GM20431 (cell line): ENCODE measurements at regions not wholly inside any gene's neighbourhood (a gene's known extent, or its start where the extent isn't known, plus 50 kb on each side); places are given as distances from the start of the nearest gene placed in this dataset.
"Not testable (repeated sequence)": the region's sequence is repeated elsewhere in the genome, so short reads cannot be mapped to it uniquely, and the experiment has no call there.

Experiments used
- in situ Hi-C: fragments of 300-500 bp; cut with MseI, MboI; formaldehyde crosslinking; loops from one replicate; pipeline ENCODE4 v1.15.0; 2020; ENCODE audit warnings: low sequenced_read_pairs; ENCODE audit not compliant: unreplicated experiment

- in situ Hi-C loops = no loop called here
Observed at GRCh38 chr5:63743096-63743798, 219.0 kb downstream of the HTR1A start.

- in situ Hi-C loops = not testable (repeated sequence)
Observed at GRCh38 chr5:63732880-63733279, 229.4 kb downstream of the HTR1A start.

- in situ Hi-C loops = no loop called here
Observed at GRCh38 chr5:63727583-63727982, 234.7 kb downstream of the HTR1A start.

- in situ Hi-C loops = no loop called here
Observed at GRCh38 chr5:63726496-63726895, 235.7 kb downstream of the HTR1A start.

- in situ Hi-C loops = no loop called here
Observed at GRCh38 chr5:63719147-63719546, 243.1 kb downstream of the HTR1A start.

GRCh38 chr5:63700241-63700640 lies 262.0 kb downstream of the HTR1A start:
- in situ Hi-C loops = no loop called here

- in situ Hi-C loops = no loop called here
Observed at GRCh38 chr5:63697811-63698210, 264.4 kb downstream of the HTR1A start.

- in situ Hi-C loops = no loop called here
Observed at GRCh38 chr5:63690546-63690945, 271.7 kb downstream of the HTR1A start.

GRCh38 chr5:63687854-63688516 lies 274.3 kb downstream of the HTR1A start:
- in situ Hi-C loops = no loop called here

GRCh38 chr5:63686938-63687337 lies 275.3 kb downstream of the HTR1A start:
- in situ Hi-C loops = no loop called here

- in situ Hi-C loops = no loop called here
Observed at GRCh38 chr5:63686181-63686580, 276.1 kb downstream of the HTR1A start.

GRCh38 chr5:63685454-63685853 lies 276.8 kb downstream of the HTR1A start:
- in situ Hi-C loops = no loop called here

GRCh38 chr5:63674881-63675280 lies 287.4 kb downstream of the HTR1A start:
- in situ Hi-C loops = no loop called here

GRCh38 chr5:63655043-63655442 lies 307.2 kb downstream of the HTR1A start:
- in situ Hi-C loops = no loop called here

GRCh38 chr5:63650581-63650980 lies 311.7 kb downstream of the HTR1A start:
- in situ Hi-C loops = no loop called here

GRCh38 chr5:63648376-63648775 lies 313.9 kb downstream of the HTR1A start:
- in situ Hi-C loops = no loop called here

GRCh38 chr5:63629951-63630630 lies 332.2 kb downstream of the HTR1A start:
- in situ Hi-C loops = no loop called here

GRCh38 chr5:63613442-63613841 lies 348.8 kb downstream of the HTR1A start:
- in situ Hi-C loops = no loop called here

- in situ Hi-C loops = no loop called here
Observed at GRCh38 chr5:63603996-63604395, 358.2 kb downstream of the HTR1A start.

- in situ Hi-C loops = no loop called here
Observed at GRCh38 chr5:63602971-63603370, 359.3 kb downstream of the HTR1A start.

GRCh38 chr5:63596254-63596653 lies 366.0 kb downstream of the HTR1A start:
- in situ Hi-C loops = no loop called here
